PC-3 (cell line): ENCODE measurements at regions not wholly inside any gene's neighbourhood (a gene's known extent, or its start where the extent isn't known, plus 50 kb on each side); places are given as distances from the start of the nearest gene placed in this dataset.

ENCODE experiments used
- ATAC-seq: fragments of 200-7000 bp; cut with Tn5 transposase; 2 replicates; pipeline ENCODE4 v1.9.1; 2020; ENCODE audit warnings: mild to moderate bottlenecking, moderate library complexity
- BruUV-seq: library from RNA; stranded (reverse); fragments of 400-500 nt; replicated peaks from 2 replicates; lab custom pipeline; 2021; lab: Mats Ljungman, UMichigan
- CTCF ChIA-PET: fragments of 300-600 bp; sonication (Branson Sonifier 250); formaldehyde crosslinking; loops from one replicate; lab custom pipeline; 2022; ENCODE audit warnings: antibody characterized with exemption; lab: Charles Lee
- POLR2A ChIA-PET: fragments of 300-600 bp; sonication (Branson Sonifier 250); formaldehyde crosslinking; loops from one replicate; lab custom pipeline; 2022; ENCODE audit warnings: antibody characterized with exemption; ENCODE audit not compliant: unreplicated experiment; lab: Charles Lee
- DNase-seq: peaks from one replicate; pipeline ENCODE4 v3.0.0-alpha.2; 2015
- H2AFZ ChIP-seq: fragments of 300-600 bp; sonication (generic); 2 replicates; pipeline ENCODE4 v1.6.0; 2016; ENCODE audit warnings: antibody characterized with exemption, low read length
- H3F3A ChIP-seq: fragments of 300-600 bp; sonication (generic); one replicate; pipeline ENCODE4 v1.6.0; 2017; ENCODE audit warnings: antibody characterized with exemption, low read length, control low read depth, mild to moderate bottlenecking; ENCODE audit not compliant: unreplicated experiment
- H3K27ac ChIP-seq: fragments of 300-600 bp; sonication (generic); 2 replicates; pipeline ENCODE4 v1.5.1; 2016; ENCODE audit warnings: mild to moderate bottlenecking, low read length
- H3K27me3 ChIP-seq: fragments of 300-600 bp; sonication (generic); 2 replicates; pipeline ENCODE4 v1.6.1; 2016; ENCODE audit warnings: low read length, mixed read lengths
- H3K36me3 ChIP-seq: fragments of 300-600 bp; sonication (generic); 2 replicates; pipeline ENCODE4 v1.6.1; 2016; ENCODE audit warnings: low read depth, mixed run types, low read length, mixed read lengths
- H3K4me1 ChIP-seq: fragments of 300-600 bp; sonication (generic); 2 replicates; pipeline ENCODE4 v1.5.1; 2016; ENCODE audit warnings: low read length; ENCODE audit not compliant: insufficient read depth
- H3K4me2 ChIP-seq: fragments of 300-600 bp; sonication (generic); 2 replicates; pipeline ENCODE4 v1.6.0; 2016; ENCODE audit warnings: low read length
- H3K4me3 ChIP-seq: fragments of 300-600 bp; sonication (generic); 2 replicates; pipeline ENCODE4 v1.5.1; 2016; ENCODE audit warnings: mild to moderate bottlenecking, low read length, mixed read lengths
- H3K79me2 ChIP-seq: fragments of 300-600 bp; sonication (generic); 2 replicates; pipeline ENCODE4 v1.6.1; 2017; ENCODE audit warnings: low read length, mixed read lengths
- H3K9ac ChIP-seq: fragments of 300-600 bp; sonication (generic); 2 replicates; pipeline ENCODE4 v1.6.0; 2016; ENCODE audit warnings: mild to moderate bottlenecking, low read length
- H3K9me2 ChIP-seq: fragments of 300-600 bp; sonication (generic); replicated peaks from 2 replicates; pipeline ENCODE4 v1.6.1; 2016; ENCODE audit warnings: mixed run types, low read length, mixed read lengths
- H3K9me3 ChIP-seq: fragments of 300-600 bp; sonication (generic); 2 replicates; pipeline ENCODE4 v1.6.1; 2016; ENCODE audit warnings: low read length, mixed read lengths
- H4K20me1 ChIP-seq: fragments of 300-600 bp; sonication (generic); 2 replicates; pipeline ENCODE4 v1.6.1; 2016; ENCODE audit warnings: low read length, mixed read lengths
- CTCF ChIP-seq: fragments of 300-600 bp; sonication (generic); conservative IDR thresholded peaks from 2 replicates; pipeline ENCODE4 v1.5.1; 2017; ENCODE audit warnings: antibody characterized with exemption, low read depth, mild to moderate bottlenecking, low read length
- EZH2 ChIP-seq: fragments of 300-600 bp; sonication (generic); IDR thresholded peaks from one replicate; pipeline ENCODE4 v1.6.1; 2017; ENCODE audit warnings: antibody characterized with exemption, mild to moderate bottlenecking, low read length; ENCODE audit not compliant: unreplicated experiment
- EZH2phosphoT487 ChIP-seq: fragments of 300-600 bp; sonication (generic); IDR thresholded peaks from 2 replicates; pipeline ENCODE4 v1.6.1; 2018; ENCODE audit warnings: mild to moderate bottlenecking, antibody characterized with exemption, low read length, borderline replicate concordance
- intact Hi-C: fragments of 100-400 bp; cut with micrococcal nuclease; formaldehyde crosslinking; loops from 2 replicates; pipeline ENCODE4 v1.9.0; 2023

- H3K36me3 ChIP-seq = no peaks in the 10 kb centered on the region
- no peaks in the 10 kb centered on the region for H4K20me1 ChIP-seq
- POLR2A ChIA-PET = no interaction called here
- H3K4me3 ChIP-seq = no peak overlapping the region
- no peaks in the 10 kb centered on the region for H3K4me1 ChIP-seq
- intact Hi-C loops = no loop called here
- BruUV-seq = no TSS peak
- ATAC-seq (no peak), DNase-seq (no peak)
- H3K9me2 ChIP-seq = no peaks in the 10 kb centered on the region
- H3F3A ChIP-seq = no peaks in the 10 kb centered on the region
- no peak overlapping the region for H2AFZ ChIP-seq
- H3K79me2 ChIP-seq = no peaks in the 10 kb centered on the region
- CTCF ChIA-PET = no interaction called here
- H3K27me3 ChIP-seq = peaks cover 15% of the 10 kb centered on the region
- H3K9me3 ChIP-seq = no peaks in the 10 kb centered on the region
- TF ChIP-seq EZH2phosphoT487 (no peak), CTCF (no peak), EZH2 (no peak)
- no peak overlapping the region for H3K4me2 ChIP-seq
- H3K27ac ChIP-seq = no peak overlapping the region
- no peak overlapping the region for H3K9ac ChIP-seq
Measured at GRCh38 chr12:38161123-38162000, 155.2 kb upstream of the ALG10B start.

- no TSS peak for BruUV-seq
- ChIA-PET POLR2A (no interaction called here), CTCF (no interaction called here)
- H3K9me2 ChIP-seq = no peaks in the 10 kb centered on the region
- H3K27me3 ChIP-seq = peaks cover 12% of the 10 kb centered on the region
- H3K79me2 ChIP-seq = no peaks in the 10 kb centered on the region
- TF ChIP-seq EZH2phosphoT487 = no peak
- TF ChIP-seq CTCF = no peak
- no peak for TF ChIP-seq EZH2
- no peaks in the 10 kb centered on the region for H4K20me1 ChIP-seq
- no peak overlapping the region for H2AFZ ChIP-seq
- ATAC-seq (no peak), DNase-seq (no peak)
- no peaks in the 10 kb centered on the region for H3K9me3 ChIP-seq
- H3F3A ChIP-seq = no peaks in the 10 kb centered on the region
- H3K36me3 ChIP-seq = no peaks in the 10 kb centered on the region
- H3K4me2 ChIP-seq = no peak overlapping the region
- intact Hi-C loops = no loop called here
- H3K4me3 ChIP-seq = no peak overlapping the region
- H3K9ac ChIP-seq = no peak overlapping the region
- H3K4me1 ChIP-seq = no peaks in the 10 kb centered on the region
- H3K27ac ChIP-seq = no peak overlapping the region
Measured at GRCh38 chr12:38162013-38162412, 154.6 kb upstream of the ALG10B start.

GRCh38 chr12:38162708-38163441 is 153.7 kb upstream of the ALG10B start:
- H3F3A ChIP-seq = no peaks in the 10 kb centered on the region
- ChIA-PET POLR2A (no interaction called here), CTCF (no interaction called here)
- H3K9ac ChIP-seq = no peak overlapping the region
- no peaks in the 10 kb centered on the region for H4K20me1 ChIP-seq
- H3K27me3 ChIP-seq = peaks cover 6% of the 10 kb centered on the region
- DNase-seq = no peak
- TF ChIP-seq CTCF (no peak), EZH2 (no peak), EZH2phosphoT487 (no peak)
- no peak overlapping the region for H3K27ac ChIP-seq
- H3K4me2 ChIP-seq = no peak overlapping the region
- no peak for ATAC-seq
- no peaks in the 10 kb centered on the region for H3K9me3 ChIP-seq
- intact Hi-C loops = no loop called here
- BruUV-seq = no TSS peak
- H3K4me1 ChIP-seq = no peaks in the 10 kb centered on the region
- H3K9me2 ChIP-seq = no peaks in the 10 kb centered on the region
- no peak overlapping the region for H2AFZ ChIP-seq
- H3K36me3 ChIP-seq = no peaks in the 10 kb centered on the region
- no peak overlapping the region for H3K4me3 ChIP-seq
- H3K79me2 ChIP-seq = no peaks in the 10 kb centered on the region
